Stimulated activated naive CD8-positive, alpha-beta T cell treated with anti-CD3 and anti-CD28 coated beads, Interleukin-15, Interleukin-2, amounts not matched to agents 100 ng/mL and 50 ng/mL, for 24 hours (primary cell): ENCODE measurements at regions not wholly inside any gene's neighbourhood (a gene's known extent, or its start where the extent isn't known, plus 50 kb on each side); places are given as distances from the start of the nearest gene placed in this dataset.

Source experiments
- H3K27ac Mint-ChIP-seq: one replicate; pipeline ENCODE4 v1.8.0; 2021; ENCODE audit warnings: mild to moderate bottlenecking, mixed read lengths
- H3K27me3 Mint-ChIP-seq: one replicate; pipeline ENCODE4 v1.8.0; 2021; ENCODE audit warnings: mixed read lengths
- H3K36me3 Mint-ChIP-seq: one replicate; pipeline ENCODE4 v1.8.0; 2021; ENCODE audit warnings: low read depth, mixed read lengths
- H3K4me1 Mint-ChIP-seq: one replicate; pipeline ENCODE4 v1.8.0; 2021; ENCODE audit warnings: low read depth, mixed read lengths
- H3K4me3 Mint-ChIP-seq: one replicate; pipeline ENCODE4 v1.8.0; 2021; ENCODE audit warnings: mild to moderate bottlenecking, mixed read lengths
- H3K9me3 Mint-ChIP-seq: one replicate; pipeline ENCODE4 v1.8.0; 2021; ENCODE audit warnings: mixed read lengths

- Mint-ChIP-seq H3K9me3 (peaks cover 7% of the 10 kb centered on the region), H3K4me1 (no peaks in the 10 kb centered on the region), H3K36me3 (no peaks in the 10 kb centered on the region), H3K27ac (no peak overlapping the region), H3K4me3 (no peak overlapping the region), H3K27me3 (no peaks in the 10 kb centered on the region)
These were observed 967.3 kb upstream of the ADGRB3 start for GRCh38 chr6:67667637-67668422.

- Mint-ChIP-seq H3K4me1 (no peaks in the 10 kb centered on the region), H3K27me3 (no peaks in the 10 kb centered on the region), H3K36me3 (no peaks in the 10 kb centered on the region), H3K27ac (no peak overlapping the region), H3K4me3 (no peak overlapping the region), H3K9me3 (peaks cover 7% of the 10 kb centered on the region)
These were observed 968.7 kb upstream of the ADGRB3 start for GRCh38 chr6:67666177-67666964.

- Mint-ChIP-seq H3K27ac (no peak overlapping the region), H3K36me3 (no peaks in the 10 kb centered on the region), H3K4me1 (no peaks in the 10 kb centered on the region), H3K4me3 (no peak overlapping the region), H3K27me3 (no peaks in the 10 kb centered on the region), H3K9me3 (peaks cover 7% of the 10 kb centered on the region)
These were observed 970.1 kb upstream of the ADGRB3 start for GRCh38 chr6:67664942-67665341.

- H3K9me3 Mint-ChIP-seq: peaks cover 3% of the 10 kb centered on the region
- no peak overlapping the region for H3K27ac Mint-ChIP-seq
- no peak overlapping the region for H3K4me3 Mint-ChIP-seq
- no peaks in the 10 kb centered on the region for H3K36me3 Mint-ChIP-seq
- H3K27me3 Mint-ChIP-seq: no peaks in the 10 kb centered on the region
- no peaks in the 10 kb centered on the region for H3K4me1 Mint-ChIP-seq
These were observed 971.8 kb upstream of the ADGRB3 start for GRCh38 chr6:67663105-67663895.

- no peaks in the 10 kb centered on the region for H3K27me3 Mint-ChIP-seq
- no peaks in the 10 kb centered on the region for H3K4me1 Mint-ChIP-seq
- no peak overlapping the region for H3K4me3 Mint-ChIP-seq
- H3K9me3 Mint-ChIP-seq: no peaks in the 10 kb centered on the region
- no peak overlapping the region for H3K27ac Mint-ChIP-seq
- H3K36me3 Mint-ChIP-seq: no peaks in the 10 kb centered on the region
These were observed 981.5 kb upstream of the ADGRB3 start for GRCh38 chr6:67653561-67653960.

- Mint-ChIP-seq H3K4me1 (no peaks in the 10 kb centered on the region), H3K27ac (no peak overlapping the region), H3K9me3 (no peaks in the 10 kb centered on the region), H3K4me3 (no peak overlapping the region), H3K36me3 (no peaks in the 10 kb centered on the region), H3K27me3 (no peaks in the 10 kb centered on the region)
These were observed 988.5 kb upstream of the ADGRB3 start for GRCh38 chr6:67646550-67646949.

- Mint-ChIP-seq H3K27me3 (no peaks in the 10 kb centered on the region), H3K36me3 (no peaks in the 10 kb centered on the region), H3K4me3 (no peak overlapping the region), H3K27ac (no peak overlapping the region), H3K9me3 (no peaks in the 10 kb centered on the region), H3K4me1 (no peaks in the 10 kb centered on the region)
These were observed 991.8 kb upstream of the ADGRB3 start for GRCh38 chr6:67643281-67643680.

- no peak overlapping the region for H3K4me3 Mint-ChIP-seq
- H3K36me3 Mint-ChIP-seq: no peaks in the 10 kb centered on the region
- no peaks in the 10 kb centered on the region for H3K27me3 Mint-ChIP-seq
These were observed 992.5 kb upstream of the ADGRB3 start for GRCh38 chr6:67642582-67642981.

GRCh38 chr6:67640484-67640883, 994.6 kb upstream of the ADGRB3 start:
- Mint-ChIP-seq H3K27ac (no peak overlapping the region), H3K9me3 (no peaks in the 10 kb centered on the region), H3K4me1 (no peaks in the 10 kb centered on the region), H3K36me3 (no peaks in the 10 kb centered on the region), H3K4me3 (no peak overlapping the region), H3K27me3 (no peaks in the 10 kb centered on the region)

More at GRCh38 chr6:67642582-67642981, 992.5 kb upstream of the ADGRB3 start:
- Mint-ChIP-seq H3K4me1 (no peaks in the 10 kb centered on the region), H3K9me3 (no peaks in the 10 kb centered on the region), H3K27ac (no peak overlapping the region)

- no peaks in the 10 kb centered on the region for H3K27me3 Mint-ChIP-seq
- H3K4me1 Mint-ChIP-seq: no peaks in the 10 kb centered on the region
- H3K36me3 Mint-ChIP-seq: no peaks in the 10 kb centered on the region
- no peak overlapping the region for H3K4me3 Mint-ChIP-seq
- H3K27ac Mint-ChIP-seq: no peak overlapping the region
- H3K9me3 Mint-ChIP-seq: peaks cover 8% of the 10 kb centered on the region
These were observed 995.9 kb upstream of the ADGRB3 start for GRCh38 chr6:67639161-67639560.

- Mint-ChIP-seq H3K4me3 (no peak overlapping the region), H3K4me1 (no peaks in the 10 kb centered on the region), H3K36me3 (no peaks in the 10 kb centered on the region), H3K9me3 (peaks cover 12% of the 10 kb centered on the region), H3K27me3 (no peaks in the 10 kb centered on the region), H3K27ac (no peak overlapping the region)
These were observed 1000.9 kb upstream of the ADGRB3 start for GRCh38 chr6:67634199-67634598.

- Mint-ChIP-seq H3K9me3 (peaks cover 16% of the 10 kb centered on the region), H3K27ac (no peak overlapping the region), H3K36me3 (no peaks in the 10 kb centered on the region), H3K4me1 (no peaks in the 10 kb centered on the region), H3K4me3 (no peak overlapping the region), H3K27me3 (no peaks in the 10 kb centered on the region)
These were observed 1002.0 kb upstream of the ADGRB3 start for GRCh38 chr6:67633058-67633457.

GRCh38 chr6:67630146-67630545, 1004.9 kb upstream of the ADGRB3 start:
- H3K36me3 Mint-ChIP-seq: no peaks in the 10 kb centered on the region
- H3K27me3 Mint-ChIP-seq: no peaks in the 10 kb centered on the region
- peaks cover 13% of the 10 kb centered on the region for H3K9me3 Mint-ChIP-seq
- no peak overlapping the region for H3K27ac Mint-ChIP-seq
- no peak overlapping the region for H3K4me3 Mint-ChIP-seq
- H3K4me1 Mint-ChIP-seq: no peaks in the 10 kb centered on the region

GRCh38 chr6:67629258-67629657, 1005.8 kb upstream of the ADGRB3 start:
- Mint-ChIP-seq H3K27ac (no peak overlapping the region), H3K36me3 (no peaks in the 10 kb centered on the region), H3K27me3 (no peaks in the 10 kb centered on the region), H3K4me3 (no peak overlapping the region), H3K4me1 (no peaks in the 10 kb centered on the region), H3K9me3 (peaks cover 8% of the 10 kb centered on the region)

GRCh38 chr6:67615796-67616195, 1019.3 kb upstream of the ADGRB3 start:
- H3K4me1 Mint-ChIP-seq: no peaks in the 10 kb centered on the region
- no peak overlapping the region for H3K27ac Mint-ChIP-seq
- no peak overlapping the region for H3K4me3 Mint-ChIP-seq
- H3K36me3 Mint-ChIP-seq: no peaks in the 10 kb centered on the region
- H3K27me3 Mint-ChIP-seq: no peaks in the 10 kb centered on the region
- H3K9me3 Mint-ChIP-seq: peaks cover 13% of the 10 kb centered on the region
